GM18873 (cell line): ENCODE measurements at regions not wholly inside any gene's neighbourhood (a gene's known extent, or its start where the extent isn't known, plus 50 kb on each side); places are given as distances from the start of the nearest gene placed in this dataset.

ENCODE experiments used
- ATAC-seq: cut with Tn5 transposase; IDR thresholded peaks from one replicate; pipeline ENCODE4 v1.9.1; 2021; ENCODE audit warnings: mild to moderate bottlenecking, moderate library complexity, moderate number of reproducible peaks; ENCODE audit not compliant: unreplicated experiment, low FRiP score

DNA sequence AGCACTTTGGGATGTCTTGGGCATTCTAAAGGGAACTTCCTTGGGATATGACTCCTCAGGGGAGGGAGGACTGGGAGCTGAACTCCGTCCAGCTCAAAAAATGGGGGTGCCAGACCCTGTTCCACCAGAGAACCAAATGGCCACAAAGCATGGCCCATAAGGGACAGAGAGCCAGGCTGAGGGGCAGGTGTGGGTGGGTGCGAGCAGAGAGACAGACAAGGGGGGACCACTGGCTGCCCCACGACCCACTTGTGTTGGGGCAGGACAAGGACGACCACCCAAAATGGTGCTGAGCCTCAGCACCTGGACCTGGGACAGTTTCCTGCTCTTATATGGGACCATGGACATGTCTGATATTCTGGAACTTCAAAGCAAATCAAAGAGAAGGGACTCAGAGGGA, 148.2 kb upstream of the MLN start:
- no peak for ATAC-seq

DNA sequence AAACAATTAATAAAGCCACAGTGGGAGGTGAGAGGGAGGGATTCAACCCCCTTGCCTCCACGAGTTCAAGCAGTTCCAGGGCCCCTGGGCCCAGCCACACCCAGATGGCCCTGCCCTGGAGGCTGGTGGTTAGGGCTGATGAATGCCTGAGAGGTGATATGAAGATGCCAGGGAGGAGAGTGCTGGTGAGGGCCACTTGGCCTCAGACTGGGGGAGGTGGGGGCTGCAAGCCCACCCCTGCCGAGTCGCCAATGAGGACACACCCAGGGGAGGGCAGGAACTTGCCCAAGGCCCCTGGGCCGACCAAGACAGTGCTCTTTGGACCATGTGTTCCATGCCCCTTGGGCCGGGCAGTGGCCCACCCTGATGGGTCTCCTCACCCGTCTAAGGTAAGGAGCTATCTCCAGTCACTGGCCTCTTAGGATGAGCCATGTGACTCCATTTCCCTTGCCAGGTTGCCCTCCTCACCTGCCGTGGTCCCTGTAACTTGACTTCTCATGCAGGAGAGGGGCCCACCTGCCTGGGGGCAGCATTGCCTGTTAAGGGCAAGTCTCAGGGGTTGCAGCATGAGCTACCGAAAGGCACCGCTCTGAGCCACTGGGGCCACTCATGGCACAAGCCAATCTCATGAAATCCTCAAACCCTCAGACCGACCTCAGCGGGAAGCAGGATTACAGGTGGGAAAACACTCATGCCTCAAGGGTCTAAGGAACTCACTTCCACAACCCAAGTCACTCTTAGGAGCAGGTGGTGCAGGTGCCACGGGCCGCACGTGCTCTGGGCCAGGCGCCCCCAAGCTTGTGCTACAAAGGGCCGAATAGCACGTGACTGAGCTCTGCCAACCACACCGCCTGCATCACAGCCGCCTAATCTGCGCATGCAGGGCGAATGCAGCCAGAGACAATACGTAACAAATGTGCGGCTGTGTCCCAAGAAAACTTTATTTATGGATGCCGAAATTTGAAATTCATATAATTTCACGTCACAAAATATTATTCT, 147.4 kb upstream of the MLN start:
- ATAC-seq: no peak

DNA sequence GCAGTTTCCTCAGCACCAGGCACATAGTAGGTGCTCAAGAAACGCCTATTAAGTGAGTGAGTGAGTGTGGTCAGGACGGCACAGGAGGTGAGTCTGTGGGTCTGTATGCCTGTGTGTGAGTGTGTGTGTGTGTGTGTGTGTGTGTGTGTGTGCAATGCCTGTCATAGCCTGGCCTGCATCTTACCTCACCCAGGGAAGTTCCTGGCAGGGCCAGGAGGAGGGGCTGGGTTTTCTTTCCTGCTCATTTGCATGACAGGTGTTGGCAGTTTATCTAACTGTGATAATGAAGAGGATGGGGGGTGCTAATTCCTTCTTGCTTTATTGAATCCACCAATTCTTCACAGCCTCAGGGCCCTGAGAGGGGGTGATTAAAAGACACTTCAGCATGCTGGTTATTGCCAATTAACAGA, 146.7 kb upstream of the MLN start:
- ATAC-seq: no peak

DNA sequence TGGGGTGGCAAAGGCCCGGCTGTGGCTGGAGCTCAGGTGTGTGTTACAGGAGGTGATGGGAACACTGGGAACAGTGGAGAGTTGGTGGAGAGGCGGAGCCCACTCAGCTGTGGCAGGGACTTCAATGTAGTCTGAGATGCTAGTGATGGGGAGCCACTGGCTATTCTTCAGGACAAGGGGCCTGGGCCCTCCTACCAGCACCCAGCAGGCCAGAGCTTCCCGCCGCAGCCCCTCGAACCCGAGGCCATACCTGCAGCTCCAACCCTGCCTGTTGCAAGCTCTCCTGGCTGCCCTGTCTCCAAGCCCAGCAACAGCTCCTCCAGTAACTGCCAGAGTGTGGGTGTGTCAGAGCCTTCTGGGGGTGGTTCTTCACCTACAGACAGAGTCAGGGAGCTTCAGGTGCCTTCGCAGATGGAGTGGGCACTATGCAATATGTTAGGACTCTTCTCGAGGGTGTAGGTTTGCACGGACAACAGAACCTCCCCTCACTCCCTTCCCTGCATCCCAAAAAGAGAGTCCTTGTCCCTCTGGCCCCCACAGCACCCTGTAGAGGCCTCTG, 146.2 kb upstream of the MLN start:
- no peak for ATAC-seq

DNA sequence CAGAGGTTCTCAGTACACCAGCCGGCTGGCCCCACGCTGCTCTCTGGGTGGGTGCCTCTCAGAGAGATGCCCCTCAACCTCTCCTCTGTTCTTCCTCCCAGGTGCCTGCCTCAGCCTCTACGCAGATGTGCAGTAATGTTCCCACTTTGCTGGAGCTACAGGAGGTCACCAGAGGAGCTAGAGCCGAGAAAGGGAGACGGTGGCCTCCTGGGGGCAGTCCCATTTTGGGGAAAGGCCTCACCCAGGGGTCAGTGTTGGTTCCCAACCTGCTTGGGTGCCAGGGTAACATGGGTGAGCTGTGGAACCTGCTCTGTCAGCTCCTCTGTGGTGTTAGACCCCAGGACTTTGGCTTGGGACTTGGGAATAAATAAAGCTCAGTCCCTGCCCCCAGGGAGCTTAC, 145.3 kb upstream of the MLN start:
- ATAC-seq: no peak

DNA sequence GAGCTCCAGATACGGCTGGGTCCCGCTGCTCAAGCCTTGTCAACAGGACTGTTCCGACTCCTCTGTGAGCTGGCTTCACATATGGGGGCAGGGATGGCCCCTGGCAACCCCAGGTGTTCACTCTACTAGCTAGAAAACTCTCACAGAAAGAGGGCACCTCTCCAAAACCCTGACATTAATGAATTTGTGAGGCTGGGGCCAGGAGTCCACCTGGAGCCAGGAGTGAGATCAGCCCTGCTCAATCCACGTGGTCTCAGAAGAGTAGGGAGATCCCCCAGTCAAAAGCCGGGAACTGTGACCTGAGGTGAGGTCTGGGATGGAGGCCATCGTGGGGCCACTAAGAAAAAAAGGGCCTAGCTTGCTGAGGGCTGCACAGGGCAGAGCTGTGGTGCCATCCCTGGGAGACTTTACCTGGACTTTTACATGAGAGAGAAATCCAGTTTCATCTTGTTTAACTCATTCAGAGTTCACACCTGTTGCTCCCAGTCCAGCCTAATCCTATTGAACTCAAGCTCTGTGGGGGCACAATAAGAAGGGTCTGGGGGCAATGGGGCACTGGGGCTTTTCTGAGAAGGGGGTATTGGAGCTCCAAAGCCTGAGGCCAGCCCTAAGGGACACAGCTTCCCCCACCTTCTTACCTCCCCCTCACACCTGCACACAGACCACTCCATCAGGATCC, 144.3 kb upstream of the MLN start:
- ATAC-seq: no peak

DNA sequence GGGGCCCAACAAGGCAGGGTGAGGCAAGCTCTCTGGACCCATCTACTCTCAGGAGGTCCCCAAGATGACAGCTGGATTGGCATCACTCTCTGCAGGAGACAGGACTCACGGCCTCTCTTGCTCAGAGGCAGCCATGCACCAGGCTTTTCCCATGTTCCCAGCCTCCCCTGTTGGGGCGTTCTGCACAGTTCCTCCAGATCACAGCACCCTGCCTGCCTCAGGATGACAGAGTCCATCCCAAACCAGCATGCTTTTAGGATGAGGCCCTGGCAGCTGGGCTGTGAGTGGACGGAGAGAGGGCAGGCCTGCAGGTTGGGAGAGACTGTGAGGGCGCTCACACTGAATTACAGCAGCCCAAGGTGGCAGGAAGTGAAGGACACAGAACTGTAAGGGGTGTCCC, 143.2 kb upstream of the MLN start:
- no peak for ATAC-seq

DNA sequence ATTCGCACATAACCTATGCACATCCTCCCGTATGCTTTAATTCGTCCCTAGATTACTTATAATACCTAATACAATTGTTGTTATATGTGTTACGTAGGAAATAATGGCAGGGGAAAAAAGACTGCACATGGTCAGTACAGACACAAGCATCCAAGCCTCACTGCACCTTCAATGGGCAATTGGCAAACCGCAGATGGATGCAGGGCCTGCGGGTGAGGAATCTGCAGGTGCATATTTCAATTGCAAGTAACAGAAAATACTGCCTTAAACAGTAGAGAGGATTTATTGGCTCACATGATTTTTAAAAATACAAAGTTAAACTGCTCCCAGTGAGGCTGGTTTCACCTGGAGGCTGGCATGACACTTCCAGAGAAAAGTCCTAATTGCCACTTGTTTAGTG, 142.1 kb upstream of the MLN start:
- ATAC-seq: no peak

DNA sequence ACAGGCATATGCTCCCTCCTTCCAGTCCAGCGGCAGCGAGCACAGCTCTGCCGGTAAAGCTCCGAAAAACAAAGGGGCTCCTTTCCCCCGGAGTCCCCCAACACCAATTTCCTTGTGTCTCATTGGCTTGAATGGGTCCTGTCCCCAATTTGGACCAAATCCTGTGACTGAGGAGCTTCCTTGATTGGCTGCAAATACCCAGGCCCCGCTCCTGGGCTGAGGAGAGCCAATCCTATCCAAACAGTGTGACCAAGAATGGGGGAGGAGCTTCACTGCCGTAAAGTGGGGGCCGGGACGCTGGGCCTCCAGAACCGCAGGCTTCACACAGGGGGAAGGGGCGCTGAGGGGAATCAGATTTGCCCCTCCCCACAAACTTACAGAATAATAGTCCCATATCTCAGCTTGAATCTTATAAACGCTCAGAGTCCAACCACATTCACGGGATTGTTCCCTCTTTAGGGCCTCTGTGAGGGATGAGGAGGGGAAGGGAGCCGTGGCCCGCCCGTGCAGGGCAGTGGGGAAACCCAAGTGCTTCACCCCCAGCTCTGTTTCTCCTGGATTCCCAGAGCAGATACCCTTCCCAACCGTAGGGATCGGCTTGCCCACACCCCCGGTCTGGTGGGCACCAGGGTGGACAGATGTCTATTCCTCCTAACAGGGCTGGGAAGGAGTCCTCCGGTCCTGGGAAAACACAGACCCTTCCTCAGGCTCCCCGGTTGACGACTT, 141.0 kb upstream of the MLN start:
- ATAC-seq: no peak

DNA sequence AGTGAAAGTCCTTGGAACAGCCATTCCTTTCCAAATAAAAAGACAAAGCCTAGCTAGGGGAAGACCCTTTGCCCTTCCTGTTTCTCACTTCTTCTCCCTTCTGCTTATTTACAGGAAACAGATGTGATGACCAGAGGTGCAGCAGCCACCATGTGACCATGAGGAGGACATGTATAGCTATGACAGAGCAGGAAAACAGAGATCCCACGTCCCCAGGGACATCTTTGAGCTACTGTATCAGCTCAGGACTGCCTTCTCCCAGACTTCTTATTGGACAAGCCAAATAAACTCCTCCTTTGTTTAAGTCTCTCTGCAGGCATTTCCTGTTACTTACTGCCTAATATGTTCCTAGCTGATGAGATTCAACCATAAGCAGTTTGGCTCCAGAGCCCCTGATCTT, 133.1 kb upstream of the MLN start:
- ATAC-seq: no peak

DNA sequence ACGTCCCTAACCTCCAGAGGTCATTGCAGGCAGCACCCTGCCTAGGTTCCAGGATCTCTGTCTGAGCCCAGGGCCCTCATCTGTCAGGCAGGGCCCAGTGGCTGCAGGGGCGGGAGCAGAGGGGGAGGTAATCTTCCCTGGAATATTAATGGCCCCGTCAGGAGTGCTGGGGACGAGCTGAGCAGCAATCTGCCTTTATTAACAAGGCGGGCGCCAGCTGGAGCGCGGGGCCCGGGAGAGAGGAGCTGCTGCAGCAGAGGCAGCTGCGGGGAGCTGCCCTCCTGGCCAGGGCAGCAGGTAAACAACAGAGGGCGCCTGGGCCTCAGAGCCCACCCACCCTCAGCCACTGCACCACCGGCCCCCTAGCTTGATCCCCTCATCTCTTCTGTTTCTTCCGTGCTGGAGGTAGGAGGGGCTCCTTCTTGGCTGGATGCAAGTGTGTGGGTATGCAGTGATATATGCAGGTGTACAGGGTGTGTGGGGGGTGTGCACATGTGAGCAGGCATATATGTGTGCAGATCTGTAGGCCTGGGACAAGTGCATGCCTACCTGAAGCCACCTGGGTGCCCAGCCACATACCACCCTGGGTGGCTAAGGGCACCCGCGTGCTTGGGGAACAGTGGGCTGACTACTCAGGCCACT, 131.8 kb upstream of the MLN start:
- ATAC-seq: no peak

DNA sequence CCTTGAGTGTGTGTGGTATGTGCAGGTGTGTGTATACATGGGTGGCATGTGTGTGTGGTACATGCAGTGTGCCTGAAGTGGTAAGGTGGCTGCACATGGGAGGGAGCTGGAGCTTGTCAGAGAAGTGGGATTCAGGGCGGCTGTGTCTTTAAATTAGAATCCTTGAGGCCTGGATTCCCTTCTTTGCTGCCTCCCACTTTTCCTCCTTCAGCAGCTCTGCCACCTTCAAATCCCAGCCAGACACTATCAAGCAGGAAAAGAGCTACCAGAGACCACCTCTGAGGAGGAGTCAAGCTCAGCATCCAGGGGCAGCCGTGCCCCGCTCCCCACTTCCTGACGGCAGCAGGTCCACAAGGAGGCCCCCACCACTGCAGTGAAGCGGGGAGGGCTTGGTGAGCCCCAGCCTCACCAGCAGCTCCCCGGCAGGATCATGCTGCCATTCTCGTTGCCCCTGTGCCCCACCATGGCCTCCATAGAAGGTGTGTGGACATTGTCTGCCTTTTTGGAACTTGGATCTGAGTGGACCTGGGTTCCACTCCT, 131.0 kb upstream of the MLN start:
- ATAC-seq: no peak

DNA sequence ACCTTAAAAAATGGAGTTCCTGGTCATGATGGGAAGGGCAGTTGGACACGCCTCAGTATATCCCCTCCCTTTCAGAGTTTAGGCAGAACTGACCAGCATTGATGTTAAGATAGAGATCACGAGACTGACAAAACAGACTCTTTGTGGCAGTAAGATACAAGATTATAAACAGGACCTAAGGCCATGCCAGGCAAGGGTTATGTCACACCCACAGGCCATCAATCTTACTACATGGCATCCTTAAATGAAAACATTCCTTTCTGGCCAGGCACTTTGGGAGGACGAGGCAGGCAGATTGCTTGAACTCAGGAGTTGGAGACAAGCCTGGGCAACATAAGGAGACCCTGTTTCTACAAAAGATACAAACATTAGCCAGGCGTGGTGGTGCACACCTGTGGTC, 129.3 kb upstream of the MLN start:
- ATAC-seq: no peak

DNA sequence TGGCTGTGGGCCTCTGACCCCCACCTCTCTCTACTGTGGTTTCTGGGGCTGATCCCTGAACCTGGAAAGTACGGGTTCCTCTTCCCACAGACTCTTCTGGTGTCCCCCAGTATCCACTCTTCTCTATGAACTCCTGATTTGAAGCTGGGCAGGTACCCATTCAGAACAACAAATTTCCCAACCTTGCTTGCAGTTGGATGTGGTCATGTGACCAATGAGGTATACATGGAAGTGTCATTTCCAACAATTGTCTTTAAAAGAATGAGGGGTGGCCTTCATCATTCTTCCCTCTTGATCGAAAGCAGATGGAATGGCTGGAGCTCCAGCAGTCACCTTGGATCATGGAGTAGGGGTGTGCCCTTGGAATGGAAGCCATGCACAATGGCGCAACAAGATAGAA, 128.0 kb upstream of the MLN start:
- ATAC-seq: no peak

DNA sequence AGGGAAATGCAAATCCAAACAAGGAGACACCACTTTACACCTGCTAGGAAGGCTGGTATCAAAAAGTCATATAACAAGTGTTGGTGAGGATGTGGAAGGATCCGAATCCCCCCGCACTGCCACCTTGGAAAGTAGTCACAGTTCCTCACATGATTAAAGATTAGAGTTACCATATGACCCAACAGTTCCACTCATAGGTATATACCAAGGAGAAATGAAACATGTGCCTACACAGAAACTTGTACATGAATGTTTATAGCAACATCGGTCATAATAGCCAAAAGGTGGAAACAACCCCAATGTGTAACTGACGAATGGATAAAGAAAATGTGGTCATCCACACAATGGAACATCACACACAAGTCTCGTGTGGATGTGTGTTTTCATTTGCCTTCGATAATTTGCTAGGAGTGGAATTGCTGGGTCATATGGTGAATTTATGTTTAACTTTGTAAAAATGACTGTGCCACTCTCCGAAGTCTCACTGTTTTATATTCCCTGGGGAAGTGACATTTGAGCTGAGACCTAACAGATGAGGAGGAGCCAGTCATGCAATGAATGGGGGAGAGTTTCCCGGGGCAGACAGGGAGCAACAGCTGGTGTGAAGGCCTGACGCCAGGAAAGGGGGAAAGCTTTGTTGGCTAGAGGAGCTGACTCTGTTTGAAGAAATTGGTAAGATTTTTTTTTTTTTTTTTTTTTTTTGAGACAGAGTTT, 125.9 kb upstream of the MLN start:
- ATAC-seq: no peak

DNA sequence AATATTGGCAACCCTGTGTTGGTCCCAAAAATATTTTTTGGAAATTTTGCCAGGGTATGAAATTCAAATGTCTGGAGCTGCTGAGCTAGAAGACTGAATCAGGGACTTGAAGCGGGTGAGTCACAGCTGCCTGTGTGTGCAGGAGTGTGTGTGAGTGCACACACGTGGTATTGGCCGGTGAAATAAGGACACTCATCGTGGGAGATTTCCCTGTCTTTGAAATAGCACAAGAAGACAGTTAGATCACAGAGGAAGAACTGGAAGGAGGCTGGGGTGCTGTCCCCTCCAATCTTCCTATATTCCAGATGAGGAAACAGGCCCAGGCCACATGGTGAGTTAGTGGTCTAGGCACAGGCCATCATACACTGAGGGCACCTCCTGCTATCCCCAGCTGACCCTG, 123.8 kb upstream of the MLN start:
- ATAC-seq: no peak

DNA sequence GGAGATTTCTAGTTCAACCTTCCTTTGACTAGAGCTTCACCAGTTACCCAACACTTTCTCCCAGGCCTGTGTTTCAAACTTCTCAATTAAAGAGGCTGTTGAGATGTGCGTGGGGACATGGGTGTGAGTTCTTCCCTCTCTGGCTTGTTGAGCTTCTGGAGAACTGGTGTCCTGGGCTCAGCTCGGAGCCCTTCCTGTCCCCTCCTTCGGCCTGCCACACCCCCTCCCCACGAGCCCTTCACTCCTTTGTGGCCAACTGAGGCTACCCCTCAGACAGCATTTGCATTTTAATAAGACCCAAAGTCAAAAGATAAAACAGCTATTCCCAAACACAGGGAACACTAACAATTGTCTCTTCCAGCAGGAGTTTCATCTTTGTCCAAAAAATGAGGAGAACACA, 123.3 kb upstream of the MLN start:
- ATAC-seq: no peak

DNA sequence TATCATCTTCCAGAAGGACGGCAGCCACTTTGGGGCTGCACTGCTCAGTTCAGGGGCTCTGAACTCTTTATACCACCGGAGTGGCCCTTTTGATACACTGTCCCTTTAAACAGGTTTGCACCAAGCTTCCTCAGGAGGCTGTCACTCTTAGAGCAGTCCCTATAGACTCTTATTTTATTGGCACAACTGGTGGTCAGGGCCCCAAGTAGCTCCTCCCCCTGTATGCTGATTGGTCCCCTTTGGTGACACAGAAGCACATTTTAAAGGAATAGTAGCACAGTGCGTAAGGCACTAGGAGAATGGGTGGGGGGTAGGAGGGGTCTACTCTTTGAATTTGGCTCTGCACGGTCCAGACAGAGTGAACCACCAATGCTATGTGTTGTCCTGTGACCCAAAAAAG, 122.6 kb upstream of the MLN start:
- ATAC-seq: no peak

DNA sequence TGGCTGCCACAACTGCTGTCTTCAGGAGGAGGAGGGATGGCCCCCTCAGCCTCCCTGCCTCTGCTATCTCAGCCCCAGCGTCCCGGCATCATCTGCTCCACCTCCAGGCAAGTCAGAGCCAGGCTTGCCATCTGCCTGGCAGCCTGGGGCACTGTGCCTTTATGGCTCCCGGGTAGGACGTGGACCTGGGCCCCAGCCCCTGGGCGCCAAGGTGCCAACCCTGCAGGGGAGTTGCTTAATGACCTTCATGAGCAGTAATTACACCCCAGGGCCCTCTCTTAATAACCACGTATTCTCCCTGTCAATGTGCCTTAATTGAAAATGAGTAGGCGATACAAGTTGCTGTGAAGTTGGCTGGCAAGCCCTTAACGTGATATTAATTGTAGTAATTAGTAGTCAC, 122.1 kb upstream of the MLN start:
- ATAC-seq: no peak

DNA sequence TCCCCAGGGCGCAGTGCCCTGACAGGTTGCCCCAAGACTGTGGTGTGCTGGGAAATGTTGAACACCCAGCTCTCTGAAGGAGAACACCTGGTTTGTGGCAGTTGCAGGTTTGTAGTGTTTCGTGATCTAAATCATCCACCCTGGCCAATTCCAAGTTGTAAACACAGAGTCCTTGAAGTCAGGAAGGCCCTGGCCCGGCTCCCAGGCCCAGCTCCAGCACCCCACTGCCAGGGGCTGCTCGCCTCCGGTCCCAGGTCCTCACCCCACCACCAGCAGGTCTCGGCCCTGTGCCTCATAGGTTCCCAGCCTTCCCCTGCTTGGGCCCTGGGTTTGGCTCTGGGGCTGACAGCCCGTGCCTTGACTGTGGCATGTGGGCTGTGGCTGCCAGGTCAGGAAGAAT, 121.4 kb upstream of the MLN start:
- no peak for ATAC-seq
